GM19395 (cell line): ENCODE measurements at regions not wholly inside any gene's neighbourhood (a gene's known extent, or its start where the extent isn't known, plus 50 kb on each side); places are given as distances from the start of the nearest gene placed in this dataset.
A peak's percentile ranks its signal among the peaks of the same experiment; 100 is the strongest.
"Not testable (repeated sequence)": the region's sequence is repeated elsewhere in the genome, so short reads cannot be mapped to it uniquely, and the experiment has no call there.

Experiments
- ATAC-seq: cut with Tn5 transposase; IDR thresholded peaks from one replicate; pipeline ENCODE4 v1.9.1; 2021; ENCODE audit warnings: mild to moderate bottlenecking, moderate library complexity; ENCODE audit not compliant: unreplicated experiment

GRCh38 chr6:79431537-79431933 is 105.7 kb downstream of the LCA5 start:
- ATAC-seq: no peak

- ATAC-seq: no peak
These were observed 106.2 kb downstream of the LCA5 start for GRCh38 chr6:79430913-79431536.

- no peak for ATAC-seq
These were observed 109.5 kb downstream of the LCA5 start for GRCh38 chr6:79427721-79428120.

GRCh38 chr6:79426625-79427278 is 110.5 kb downstream of the LCA5 start:
- ATAC-seq: no peak

GRCh38 chr6:79425589-79426311 is 111.5 kb downstream of the LCA5 start:
- no peak for ATAC-seq

- no peak for ATAC-seq
These were observed 114.0 kb downstream of the LCA5 start for GRCh38 chr6:79423216-79423615.

- no peak for ATAC-seq
These were observed 114.6 kb downstream of the LCA5 start for GRCh38 chr6:79422666-79423065.

GRCh38 chr6:79421707-79422484 is 115.3 kb downstream of the LCA5 start:
- peak; percentile 73 for ATAC-seq

- ATAC-seq: no peak
These were observed 116.2 kb downstream of the LCA5 start for GRCh38 chr6:79421001-79421411.

- peak; percentile 48 for ATAC-seq
These were observed 117.2 kb downstream of the LCA5 start for GRCh38 chr6:79420054-79420453.

- no peak for ATAC-seq
These were observed 120.3 kb downstream of the LCA5 start for GRCh38 chr6:79416931-79417330.

- ATAC-seq: no peak
These were observed 123.6 kb downstream of the LCA5 start for GRCh38 chr6:79413562-79414002.

- ATAC-seq: no peak
These were observed 126.4 kb downstream of the LCA5 start for GRCh38 chr6:79410806-79411205.

GRCh38 chr6:79408256-79408974 is 128.8 kb downstream of the LCA5 start:
- ATAC-seq: no peak

GRCh38 chr6:79404677-79405076 is 132.6 kb downstream of the LCA5 start:
- no peak for ATAC-seq

- ATAC-seq: no peak
These were observed 133.0 kb downstream of the LCA5 start for GRCh38 chr6:79404261-79404660.

- ATAC-seq: no peak
These were observed 133.7 kb downstream of the LCA5 start for GRCh38 chr6:79403563-79403962.

- ATAC-seq: no peak
These were observed 134.1 kb downstream of the LCA5 start for GRCh38 chr6:79403086-79403485.

- ATAC-seq: no peak
These were observed 137.7 kb downstream of the LCA5 start for GRCh38 chr6:79399499-79399898.

GRCh38 chr6:79398617-79399016 is 138.6 kb downstream of the LCA5 start:
- not testable (repeated sequence) for ATAC-seq

- ATAC-seq: no peak
These were observed 140.6 kb downstream of the LCA5 start for GRCh38 chr6:79396625-79397024.
